ENCODE measurements at regions not wholly inside any gene's neighbourhood (a gene's known extent, or its start where the extent isn't known, plus 50 kb on each side); places are given as distances from the start of the nearest gene placed in this dataset.

GRCh38 chr1:217140041-217140901, 417.0 kb upstream of the ESRRG start:
- dilution Hi-C loops (cut with HindIII; ENCODE audit: low sequenced_read_pairs, unreplicated experiment) (no loop called here), in situ Hi-C loops (cut with MboI; ENCODE audit: low sequenced_read_pairs) (no loop called here), intact Hi-C loops (cut with micrococcal nuclease) (no loop called here)
- Histone ChIP-seq H3K23ac (ENCODE audit: low read depth, low read length) (no peak overlapping the region), H3K9me1 (ENCODE audit: insufficient read depth, low read length) (no peaks in the 10 kb centered on the region), H3K9ac (ENCODE audit: low read depth, low read length) (no peak overlapping the region), H2BK120ac (ENCODE audit: low read depth, low read length) (no peak overlapping the region), H3K27me3 (ENCODE audit: control insufficient read depth, insufficient read depth, low read length) (peaks cover 29% of the 10 kb centered on the region), H4K20me1 (ENCODE audit: insufficient read depth, low read length) (no peaks in the 10 kb centered on the region), H2AK9ac (replicated peaks; ENCODE audit: low read depth, low read length, poor library complexity) (no peak overlapping the region), H2BK20ac (ENCODE audit: low read depth, low read length) (no peak overlapping the region), H3K36me3 (ENCODE audit: control insufficient read depth, insufficient read depth, low read length) (no peaks in the 10 kb centered on the region), H4K5ac (ENCODE audit: low read depth, low read length) (no peak overlapping the region), H3K18ac (ENCODE audit: low read depth, low read length) (no peak overlapping the region), H2BK5ac (ENCODE audit: low read depth, low read length, poor library complexity, severe bottlenecking) (no peak overlapping the region), H2BK15ac (ENCODE audit: low read depth, low read length) (no peak overlapping the region), H3K4ac (ENCODE audit: low read depth, low read length) (no peak overlapping the region), H3K4me2 (ENCODE audit: low read depth, low read length) (no peak overlapping the region), H3K4me1 (ENCODE audit: control insufficient read depth, insufficient read depth, low read length) (no peaks in the 10 kb centered on the region), H4K91ac (ENCODE audit: insufficient read depth, low read depth, low read length) (no peak overlapping the region), H2AK5ac (ENCODE audit: low read depth, low read length) (no peak overlapping the region), H4K8ac (ENCODE audit: low read depth in 2 of 2, low read length in 2 of 2) (no peak overlapping the region), H3K9me3 (ENCODE audit: control insufficient read depth, insufficient read depth, low read length) (peaks cover 4% of the 10 kb centered on the region; the same call in 1 of the 2 replicates), H3K4me3 (ENCODE audit: insufficient read depth, low read depth, low read length) (no peak overlapping the region), H2AFZ (replicated peaks; ENCODE audit: low read length, poor library complexity) (no peak overlapping the region), H3K56ac (ENCODE audit: extremely low read depth, insufficient read depth, low read length) (no peak overlapping the region), H3K27ac (ENCODE audit: insufficient read depth, low read length) (no peak overlapping the region), H3K79me1 (ENCODE audit: low read depth in 1 of 2, low read length in 2 of 2) (no peaks in the 10 kb centered on the region), H3K14ac (replicated peaks; ENCODE audit: low read depth, low read length) (no peak overlapping the region)
- DNase-seq, result no peak
- ChIA-PET CTCF (interaction anchor here (0.6 to 0.7 kb wide), 2 partner anchors 131 to 632 kb away, joined by 3 read pairs; no protein-coding TSS in a partner anchor), POLR2A (ENCODE audit: unreplicated experiment) (no interaction called here)
- BruUV-seq (replicated peaks), result no TSS peak
- no peak for ATAC-seq (ENCODE audit: low read depth)
- no CpG with 5 or more reads among the region's 30 CpGs for WGBS, 2 experiments (ENCODE audit: extremely low coverage in 2 of 2, insufficient read length in 1 of 2)
- no peak for TF ChIP-seq POLR2A (IDR thresholded peaks at IDR 0.05; ENCODE audit: low read depth, low read length)

All from IMR-90 (cell line).